ENCODE measurements at regions not wholly inside any gene's neighbourhood (a gene's known extent, or its start where the extent isn't known, plus 50 kb on each side); places are given as distances from the start of the nearest gene placed in this dataset.

DNA sequence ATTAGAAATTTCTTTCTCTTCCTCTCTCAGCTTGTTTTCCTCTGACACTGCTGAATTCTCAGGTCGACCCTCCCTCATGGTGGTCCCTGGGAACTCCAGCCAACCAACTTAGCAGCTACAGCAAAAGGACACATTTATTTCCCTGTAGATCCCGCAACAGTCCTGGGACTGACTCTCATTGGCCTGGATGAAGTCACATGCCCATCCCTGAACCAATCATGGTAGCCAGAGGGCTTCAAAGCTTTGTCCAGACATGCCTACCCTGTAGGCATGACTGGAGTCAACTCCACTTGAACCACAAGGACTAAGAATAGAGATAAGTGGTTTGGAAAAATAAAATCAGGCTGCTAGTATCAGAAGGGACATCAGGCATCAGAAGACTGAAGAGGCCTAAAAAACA lies 84.6 kb upstream of the LRRC55 start:
- ATAC-seq (no peak), DNase-seq (no peak)
- intact Hi-C loops (cut with DNase I) = no loop called here

DNA sequence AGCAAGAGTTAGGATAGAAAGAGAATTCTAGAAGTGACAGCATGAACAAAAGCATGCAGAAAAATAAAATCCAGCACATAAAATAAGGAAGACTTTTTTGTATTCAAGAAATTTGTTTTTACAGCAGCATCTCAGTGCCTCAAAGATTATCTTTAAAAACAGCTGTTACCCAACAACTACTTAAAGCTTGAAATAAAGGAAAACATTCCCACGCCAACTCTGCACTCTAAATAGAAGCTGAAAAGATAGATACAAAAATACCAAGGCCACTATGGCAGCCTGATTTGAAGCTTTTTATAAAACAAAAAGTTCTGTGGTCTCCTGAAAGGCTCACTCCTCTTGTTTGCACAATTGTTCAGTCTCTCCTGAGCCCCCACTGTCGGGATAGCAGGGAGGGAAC lies 83.6 kb upstream of the LRRC55 start:
- ATAC-seq (no peak), DNase-seq (no peak)
- intact Hi-C loops (cut with DNase I) = no loop called here

- DNase-seq (no peak), ATAC-seq (peak in 1 of 2 donors; percentile 42)
- intact Hi-C loops (cut with DNase I) = no loop called here
Observed at GRCh38 chr11:57100638-57101331, 81.0 kb upstream of the LRRC55 start.

GRCh38 chr11:57103899-57104605 lies 77.7 kb upstream of the LRRC55 start:
- ATAC-seq (no peak), DNase-seq (no peak)
- intact Hi-C loops (cut with DNase I) = no loop called here

GRCh38 chr11:57109331-57109730 lies 72.4 kb upstream of the LRRC55 start:
- ATAC-seq = no peak
- no peak for DNase-seq

GRCh38 chr11:57111619-57112018 lies 70.1 kb upstream of the LRRC55 start:
- no peak for DNase-seq
- ATAC-seq = no peak
- intact Hi-C loops (cut with DNase I) = no loop called here

More at GRCh38 chr11:57109331-57109730, 72.4 kb upstream of the LRRC55 start:
- intact Hi-C loops (cut with DNase I) = no loop called here

DNA sequence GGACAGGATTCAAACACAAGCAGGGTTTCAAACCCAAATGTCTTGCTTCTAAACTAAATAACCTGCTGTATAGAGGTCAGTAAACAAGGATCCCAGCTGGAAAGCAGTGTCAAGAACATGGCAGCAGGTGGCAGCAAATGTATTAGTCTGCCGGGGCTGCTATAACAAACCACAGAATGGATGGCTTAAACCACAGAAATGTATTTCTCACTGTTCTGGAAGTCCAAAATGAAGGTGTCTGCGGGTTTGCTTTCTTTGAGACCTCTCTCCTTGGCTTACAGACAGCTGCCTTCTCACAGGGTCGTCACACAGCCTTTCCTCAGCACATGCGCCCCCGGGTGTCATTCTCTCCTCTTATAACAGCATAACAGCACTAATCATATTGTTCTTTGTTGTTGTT lies 65.1 kb upstream of the LRRC55 start:
- peak; percentile 33 to 41 for ATAC-seq
- DNase-seq = no peak
- intact Hi-C loops (cut with DNase I) = loop anchor here in 1 of 2 donors (5.0 kb wide), 1 partner anchor 274 kb away; no protein-coding TSS in a partner anchor

DNA sequence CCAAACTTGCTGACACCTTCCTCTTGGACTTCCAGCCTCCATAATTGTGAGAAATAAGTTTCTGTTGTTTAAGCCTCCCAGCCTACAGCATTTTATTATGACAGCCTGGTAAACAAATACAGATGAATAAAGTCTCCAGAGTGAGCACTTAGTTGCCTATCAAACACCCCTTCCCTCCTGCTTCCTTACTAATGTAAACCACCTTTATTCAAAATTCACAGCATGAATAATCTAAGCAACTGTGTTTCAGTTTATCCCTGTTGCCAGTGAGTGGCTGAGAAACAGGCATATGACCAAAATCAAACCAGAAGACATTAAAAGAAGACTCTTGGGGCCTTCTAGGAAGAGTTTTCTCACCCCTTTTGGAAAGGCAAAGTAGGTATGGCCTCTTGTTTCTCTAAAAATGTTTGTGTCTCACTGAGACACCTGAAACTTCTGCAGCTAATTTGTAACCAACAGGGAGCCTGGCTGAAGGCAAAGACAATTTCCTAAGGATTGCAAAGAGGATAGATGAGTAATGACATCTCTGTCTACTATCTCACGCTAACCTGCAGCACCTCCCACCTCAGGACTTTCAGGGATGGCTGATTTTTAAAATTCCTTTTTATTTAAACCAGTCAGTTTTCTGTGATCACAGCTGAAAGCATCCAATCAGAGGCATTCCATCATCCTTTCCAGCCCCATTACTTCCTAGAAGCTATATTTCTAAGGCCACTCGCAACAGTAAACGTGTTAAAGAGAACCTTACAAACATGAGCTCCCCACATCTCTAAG lies 61.4 kb upstream of the LRRC55 start:
- no peak for DNase-seq
- no peak for ATAC-seq
- intact Hi-C loops (cut with DNase I) = no loop called here

DNA sequence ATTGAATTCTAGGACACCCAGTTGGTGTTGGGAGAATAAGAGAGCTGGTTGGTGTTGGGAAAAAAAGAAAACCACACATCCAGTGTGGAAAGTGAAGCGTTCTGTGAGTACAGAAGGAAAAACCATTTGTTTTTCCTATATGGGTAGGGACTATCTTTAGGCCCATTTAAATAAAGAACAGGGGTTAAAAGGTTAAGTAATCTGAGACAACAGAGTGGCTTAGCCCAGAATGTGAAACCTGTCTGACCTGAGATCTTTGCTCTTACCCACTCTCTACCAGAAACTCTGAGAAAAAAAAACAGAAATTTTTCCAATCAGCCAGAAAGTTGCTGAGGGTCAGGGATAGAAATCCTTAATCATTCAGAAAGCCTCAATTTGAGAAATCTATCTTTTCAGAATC lies 59.8 kb upstream of the LRRC55 start:
- intact Hi-C loops (cut with DNase I) = no loop called here
- no peak for ATAC-seq
- no peak for DNase-seq

DNA sequence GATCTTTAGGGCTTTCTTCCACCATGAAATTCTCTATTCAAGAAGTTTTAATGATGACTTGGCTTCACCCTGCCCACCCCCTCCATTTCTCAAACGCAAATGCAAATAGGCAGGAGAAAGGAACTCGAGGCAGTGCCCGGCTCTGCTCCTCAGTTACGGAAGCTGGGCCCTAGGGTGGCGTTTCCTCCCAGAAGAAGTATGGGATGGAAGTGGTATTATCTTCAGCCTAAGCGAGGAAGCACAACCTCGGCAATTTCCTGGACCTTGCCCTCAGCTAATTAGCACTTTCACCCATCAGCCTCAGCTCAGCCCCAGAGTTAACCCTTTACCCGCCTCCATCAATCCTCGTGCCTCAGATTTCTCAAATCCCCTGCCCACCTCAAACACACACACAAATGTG lies 58.2 kb upstream of the LRRC55 start:
- DNase-seq = no peak
- ATAC-seq = no peak
- intact Hi-C loops (cut with DNase I) = no loop called here

- intact Hi-C loops (cut with DNase I) = no loop called here
- no peak for ATAC-seq
- no peak for DNase-seq
Observed at GRCh38 chr11:57124505-57124904, 57.2 kb upstream of the LRRC55 start.

- intact Hi-C loops (cut with DNase I) = no loop called here
- DNase-seq = no peak
- ATAC-seq = no peak
Observed at GRCh38 chr11:57124917-57125316, 56.8 kb upstream of the LRRC55 start.

- DNase-seq = no peak
- intact Hi-C loops (cut with DNase I) = no loop called here
- ATAC-seq = no peak
Observed at GRCh38 chr11:57126766-57127400, 54.9 kb upstream of the LRRC55 start.

- ATAC-seq (peak; percentile 88 to 89), DNase-seq (peak; percentile 33)
- intact Hi-C loops (cut with DNase I) = loop anchor here (1.0 to 5.0 kb wide), 3 partner anchors 117 to 289 kb away; no protein-coding TSS in a partner anchor
Observed at GRCh38 chr11:57131080-57131790, 50.5 kb upstream of the LRRC55 start.

Data from left cardiac atrium (tissue), 4 donors.